ENCODE measurements at regions not wholly inside any gene's neighbourhood (a gene's known extent, or its start where the extent isn't known, plus 50 kb on each side); places are given as distances from the start of the nearest gene placed in this dataset.

- TF ChIP-seq CTCF (IDR thresholded peaks at IDR 0.05) = no peak
- TF ChIP-seq POLR2A (IDR thresholded peaks at IDR 0.05) = no peak
These were observed 183.8 kb upstream of the ITGA1 start for GRCh38 chr5:52603778-52604554.

Measured in uterus (tissue), 2 donors.